Stimulated activated CD8-positive, alpha-beta memory T cell treated with anti-CD3 and anti-CD28 coated beads, Interleukin-15, amount 100 ng/mL, for 24 hours (primary cell): ENCODE measurements at regions not wholly inside any gene's neighbourhood (a gene's known extent, or its start where the extent isn't known, plus 50 kb on each side); places are given as distances from the start of the nearest gene placed in this dataset.

ENCODE experiments used
- DNase-seq: peaks from one replicate; pipeline ENCODE4 v3.0.0-alpha.2; 2020; ENCODE audit warnings: low read depth

- no peak for DNase-seq
These were observed 56.2 kb upstream of the RPS6KA3 start for GRCh38 chrX:20322887-20323286.

- DNase-seq = no peak
These were observed 53.9 kb upstream of the RPS6KA3 start for GRCh38 chrX:20320461-20321159.

GRCh38 chrX:20319054-20319453 lies 52.3 kb upstream of the RPS6KA3 start:
- DNase-seq = no peak

GRCh38 chrX:20317873-20318272 lies 51.2 kb upstream of the RPS6KA3 start:
- no peak for DNase-seq
